ENCODE measurements at regions not wholly inside any gene's neighbourhood (a gene's known extent, or its start where the extent isn't known, plus 50 kb on each side); places are given as distances from the start of the nearest gene placed in this dataset.

DNA sequence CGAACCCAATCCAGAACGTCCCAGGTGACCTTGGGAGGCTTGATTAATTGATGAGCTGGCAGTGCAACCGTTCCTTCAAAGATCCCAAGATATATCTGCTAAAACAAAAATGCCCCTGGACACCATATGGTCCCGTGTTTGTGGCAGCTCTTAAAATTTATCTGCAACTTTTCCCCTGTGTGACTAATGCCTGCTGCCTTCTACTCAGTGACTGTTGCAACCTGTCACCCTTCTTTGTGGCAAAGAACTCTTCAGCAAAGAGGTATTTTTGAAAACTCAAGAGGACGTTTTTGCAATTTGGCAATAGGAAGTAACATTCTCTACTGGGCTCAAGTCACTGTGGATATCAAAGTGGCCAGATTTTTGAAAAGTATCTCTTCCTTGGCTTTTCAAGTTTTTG is 75.8 kb upstream of the SOD3 start:
- TF ChIP-seq, protein P1, sequence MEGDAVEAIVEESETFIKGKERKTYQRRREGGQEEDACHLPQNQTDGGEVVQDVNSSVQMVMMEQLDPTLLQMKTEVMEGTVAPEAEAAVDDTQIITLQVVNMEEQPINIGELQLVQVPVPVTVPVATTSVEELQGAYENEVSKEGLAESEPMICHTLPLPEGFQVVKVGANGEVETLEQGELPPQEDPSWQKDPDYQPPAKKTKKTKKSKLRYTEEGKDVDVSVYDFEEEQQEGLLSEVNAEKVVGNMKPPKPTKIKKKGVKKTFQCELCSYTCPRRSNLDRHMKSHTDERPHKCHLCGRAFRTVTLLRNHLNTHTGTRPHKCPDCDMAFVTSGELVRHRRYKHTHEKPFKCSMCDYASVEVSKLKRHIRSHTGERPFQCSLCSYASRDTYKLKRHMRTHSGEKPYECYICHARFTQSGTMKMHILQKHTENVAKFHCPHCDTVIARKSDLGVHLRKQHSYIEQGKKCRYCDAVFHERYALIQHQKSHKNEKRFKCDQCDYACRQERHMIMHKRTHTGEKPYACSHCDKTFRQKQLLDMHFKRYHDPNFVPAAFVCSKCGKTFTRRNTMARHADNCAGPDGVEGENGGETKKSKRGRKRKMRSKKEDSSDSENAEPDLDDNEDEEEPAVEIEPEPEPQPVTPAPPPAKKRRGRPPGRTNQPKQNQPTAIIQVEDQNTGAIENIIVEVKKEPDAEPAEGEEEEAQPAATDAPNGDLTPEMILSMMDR (optimal IDR thresholded peaks at IDR 0.05 in 1 of 3, IDR thresholded peaks at IDR 0.05 in 1 of 3, conservative IDR thresholded peaks at IDR 0.05 in 1 of 3; ENCODE audit: extremely low read depth in 1 of 3, insufficient read depth in 2 of 3, low read length in 3 of 3), result no peak
- no peak for TF ChIP-seq EZH2 (IDR thresholded peaks at IDR 0.05; ENCODE audit: low read length)
- no peak overlapping the region for H3K4me3 ChIP-seq (ENCODE audit: control insufficient read depth in 2 of 3, extremely low read depth in 1 of 3, insufficient read depth in 2 of 3, low read depth in 1 of 3, low read length in 3 of 3)
- H3K4me1 ChIP-seq (ENCODE audit: control insufficient read depth, extremely low read depth, insufficient read depth, low read length), result no peaks in the 10 kb centered on the region
- dilution Hi-C loops (cut with MboI; ENCODE audit: extremely low pct_ligation_motif_present, low sequenced_read_pairs), result no loop called here
- H3K9me3 ChIP-seq (ENCODE audit: control insufficient read depth, low read depth, low read length), result no peaks in the 10 kb centered on the region
- H3K9me1 ChIP-seq (ENCODE audit: control insufficient read depth, extremely low read depth, insufficient read depth, low read length), result no peaks in the 10 kb centered on the region
- H3K4me2 ChIP-seq (ENCODE audit: control insufficient read depth, extremely low read depth, insufficient read depth, low read depth, low read length), result no peak overlapping the region
- H3K79me2 ChIP-seq (ENCODE audit: control insufficient read depth, insufficient read depth, low read length), result no peaks in the 10 kb centered on the region
- DNase-seq (ENCODE audit: low read depth, low spot score) (no peak), FAIRE-seq (no peak)
- no peak overlapping the region for H2AFZ ChIP-seq (ENCODE audit: control insufficient read depth, low read length)
- H4K20me1 ChIP-seq (ENCODE audit: control insufficient read depth, extremely low read depth, insufficient read depth, low read length), result no peaks in the 10 kb centered on the region
- H3K27ac ChIP-seq (ENCODE audit: control insufficient read depth, insufficient read depth, low read length), result no peak overlapping the region
- no peak overlapping the region for H3K9ac ChIP-seq (ENCODE audit: control insufficient read depth, extremely low read depth, insufficient read depth, low read length)
- no peaks in the 10 kb centered on the region for H3K27me3 ChIP-seq (ENCODE audit: control insufficient read depth, extremely low read depth, insufficient read depth, low read length)
- H3K36me3 ChIP-seq (ENCODE audit: control insufficient read depth in 2 of 2, extremely low read depth in 1 of 2, insufficient read depth in 2 of 2, low read length in 2 of 2), result no peaks in the 10 kb centered on the region

DNA sequence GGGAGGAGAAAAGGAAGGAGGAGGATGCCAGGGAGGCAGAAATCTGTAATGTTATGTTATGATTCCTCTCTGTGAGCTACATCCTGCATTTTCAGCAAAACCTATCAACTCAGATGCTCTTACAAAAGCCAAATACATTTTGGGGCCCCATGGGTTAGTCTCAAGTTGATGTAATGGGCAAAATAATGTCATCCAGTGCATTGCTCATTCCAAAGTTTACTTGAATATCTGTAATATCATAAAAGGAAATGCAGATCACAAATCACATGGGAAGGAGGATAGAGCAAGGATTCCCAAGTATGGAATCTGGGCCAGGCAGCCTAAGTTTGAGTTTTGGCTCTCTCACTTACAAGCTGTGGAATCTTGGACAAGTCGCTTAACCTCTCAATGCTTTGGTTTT is 74.9 kb upstream of the SOD3 start:
- DNase-seq (ENCODE audit: low read depth, low spot score) (no peak), FAIRE-seq (no peak)
- Histone ChIP-seq H3K4me2 (ENCODE audit: control insufficient read depth, extremely low read depth, insufficient read depth, low read depth, low read length) (no peak overlapping the region), H3K9me3 (ENCODE audit: control insufficient read depth, low read depth, low read length) (no peaks in the 10 kb centered on the region), H4K20me1 (ENCODE audit: control insufficient read depth, extremely low read depth, insufficient read depth, low read length) (no peaks in the 10 kb centered on the region), H3K4me1 (ENCODE audit: control insufficient read depth, extremely low read depth, insufficient read depth, low read length) (no peaks in the 10 kb centered on the region), H3K9me1 (ENCODE audit: control insufficient read depth, extremely low read depth, insufficient read depth, low read length) (no peaks in the 10 kb centered on the region), H3K79me2 (ENCODE audit: control insufficient read depth, insufficient read depth, low read length) (no peaks in the 10 kb centered on the region), H3K27ac (ENCODE audit: control insufficient read depth, insufficient read depth, low read length) (no peak overlapping the region), H3K27me3 (ENCODE audit: control insufficient read depth, extremely low read depth, insufficient read depth, low read length) (no peaks in the 10 kb centered on the region), H3K4me3 (ENCODE audit: control insufficient read depth in 2 of 3, extremely low read depth in 1 of 3, insufficient read depth in 2 of 3, low read depth in 1 of 3, low read length in 3 of 3) (no peak overlapping the region), H3K9ac (ENCODE audit: control insufficient read depth, extremely low read depth, insufficient read depth, low read length) (no peak overlapping the region), H2AFZ (ENCODE audit: control insufficient read depth, low read length) (no peak overlapping the region), H3K36me3 (ENCODE audit: control insufficient read depth in 2 of 2, extremely low read depth in 1 of 2, insufficient read depth in 2 of 2, low read length in 2 of 2) (no peaks in the 10 kb centered on the region)
- dilution Hi-C loops (cut with MboI; ENCODE audit: extremely low pct_ligation_motif_present, low sequenced_read_pairs), result no loop called here
- no peak for TF ChIP-seq EZH2 (IDR thresholded peaks at IDR 0.05; ENCODE audit: low read length)
- TF ChIP-seq, protein P1 (optimal IDR thresholded peaks at IDR 0.05 in 1 of 3, IDR thresholded peaks at IDR 0.05 in 1 of 3, conservative IDR thresholded peaks at IDR 0.05 in 1 of 3; ENCODE audit: extremely low read depth in 1 of 3, insufficient read depth in 2 of 3, low read length in 3 of 3), result no peak

All from keratinocyte (primary cell).